ENCODE measurements at regions not wholly inside any gene's neighbourhood (a gene's known extent, or its start where the extent isn't known, plus 50 kb on each side); places are given as distances from the start of the nearest gene placed in this dataset.

- no peak for DNase-seq
These were observed 68.4 kb upstream of the PDE5A start for GRCh38 chr4:119696963-119697362.

- no peak for DNase-seq
These were observed 66.6 kb upstream of the PDE5A start for GRCh38 chr4:119695216-119695615.

- no peak for DNase-seq
These were observed 64.5 kb upstream of the PDE5A start for GRCh38 chr4:119693126-119693525.

GRCh38 chr4:119692001-119692400, 63.4 kb upstream of the PDE5A start:
- DNase-seq, result no peak

- DNase-seq, result no peak
These were observed 62.3 kb upstream of the PDE5A start for GRCh38 chr4:119690871-119691270.

GRCh38 chr4:119688446-119688845, 59.8 kb upstream of the PDE5A start:
- no peak for DNase-seq

GRCh38 chr4:119684463-119684862, 55.9 kb upstream of the PDE5A start:
- no peak for DNase-seq

GRCh38 chr4:119683518-119683917, 54.9 kb upstream of the PDE5A start:
- no peak for DNase-seq

GRCh38 chr4:119682099-119682498, 53.5 kb upstream of the PDE5A start:
- DNase-seq, result peak; percentile 18

- no peak for DNase-seq
These were observed 50.6 kb upstream of the PDE5A start for GRCh38 chr4:119679251-119679650.

- DNase-seq, result no peak
These were observed 50.2 kb upstream of the PDE5A start for GRCh38 chr4:119678761-119679160.
